OCI-M2 (cell line): ENCODE measurements at regions not wholly inside any gene's neighbourhood (a gene's known extent, or its start where the extent isn't known, plus 50 kb on each side); places are given as distances from the start of the nearest gene placed in this dataset.

Experiments used
- DNase-seq: peaks from one replicate; lab custom pipeline; 2025; ENCODE audit not compliant: unreplicated experiment; lab: John Stamatoyannopoulos, UW

- no peak for DNase-seq
These were observed 171.0 kb upstream of the NEBL start for GRCh38 chr10:21068026-21068656.

DNA sequence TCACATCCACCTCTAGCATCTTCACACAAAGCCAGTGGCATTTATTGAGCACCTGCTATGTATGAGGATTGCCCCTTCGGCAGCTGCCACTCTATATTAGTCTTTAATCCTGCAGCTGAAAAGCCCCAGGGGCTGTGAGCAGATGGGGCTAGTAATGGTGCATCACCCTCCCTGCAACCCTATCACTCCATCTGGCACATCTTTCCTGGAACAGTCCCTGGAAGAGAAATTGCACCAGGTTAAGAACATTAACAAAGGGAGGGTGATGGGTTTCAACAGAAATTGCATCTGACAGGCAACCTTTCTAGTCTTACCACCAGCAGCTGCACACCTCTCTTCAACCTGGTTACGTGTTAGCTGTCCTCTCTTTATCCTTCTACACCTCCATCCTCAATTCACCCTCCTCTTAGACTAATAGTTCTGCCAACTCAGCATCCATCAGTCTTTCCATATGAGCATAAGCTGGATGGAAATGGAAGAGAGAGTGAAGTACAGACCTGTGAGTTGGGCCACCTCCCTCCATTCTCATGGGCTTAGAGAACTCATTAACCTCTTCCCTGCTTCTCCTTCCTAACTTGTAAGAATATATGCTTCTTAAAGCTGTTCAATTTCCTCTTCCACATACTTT, 168.6 kb upstream of the NEBL start:
- DNase-seq, result no peak

- DNase-seq, result no peak
These were observed 164.9 kb upstream of the NEBL start for GRCh38 chr10:21061982-21062381.

DNA sequence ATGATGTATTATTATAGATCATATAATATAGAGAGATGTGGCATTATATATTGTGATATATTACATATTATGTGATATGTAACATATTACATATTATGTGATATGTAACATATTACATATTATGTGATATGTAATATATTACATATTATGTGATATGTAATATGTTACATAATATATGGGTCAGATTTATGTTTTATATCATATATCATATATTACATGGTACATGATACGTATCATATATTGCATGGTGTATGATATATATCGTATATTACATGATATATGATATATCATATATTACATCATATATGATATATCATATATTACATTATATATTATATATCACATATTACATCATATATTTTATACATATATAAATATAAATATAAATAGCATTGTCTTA, 164.1 kb upstream of the NEBL start:
- DNase-seq, result no peak

- DNase-seq, result no peak
These were observed 163.5 kb upstream of the NEBL start for GRCh38 chr10:21060626-21061025.

GRCh38 chr10:21057989-21058388, 160.9 kb upstream of the NEBL start:
- no peak for DNase-seq

DNA sequence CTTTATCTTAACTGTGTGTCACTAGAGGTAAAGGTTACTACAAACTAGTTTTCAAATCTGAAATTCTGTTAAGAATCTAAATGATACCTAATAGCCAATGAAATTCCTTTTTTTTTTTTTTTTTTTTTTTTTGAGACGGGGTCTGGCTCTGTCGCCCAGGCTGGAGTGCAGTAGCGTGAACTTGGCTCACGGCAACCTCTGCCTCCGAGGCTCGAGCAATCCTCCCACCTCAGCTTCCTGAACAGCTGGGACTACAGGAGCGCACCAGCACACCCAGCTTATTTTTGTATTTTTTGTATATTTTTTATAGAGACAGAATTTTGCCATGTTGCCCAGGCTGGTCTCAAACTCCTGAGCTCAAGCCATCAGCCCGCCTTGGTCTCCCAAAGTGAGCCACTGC, 160.3 kb upstream of the NEBL start:
- DNase-seq, result no peak

DNA sequence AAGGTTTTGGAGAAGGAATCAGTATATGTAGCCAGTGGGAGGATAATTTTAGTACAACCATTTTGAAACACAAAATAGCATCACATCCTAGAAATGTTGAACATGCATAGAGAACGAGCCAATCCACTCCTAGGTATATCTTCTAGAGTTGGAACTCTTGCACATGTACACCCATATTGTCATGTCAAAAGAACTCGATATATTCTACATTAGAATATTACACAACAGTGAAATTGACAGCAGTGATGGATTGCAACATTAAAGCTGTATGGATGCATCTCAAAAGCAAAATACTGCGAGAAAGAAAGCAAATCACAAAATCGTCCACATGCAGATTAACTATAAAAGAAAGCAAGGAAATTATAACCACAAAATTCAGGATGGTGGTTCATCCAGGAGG, 159.3 kb upstream of the NEBL start:
- no peak for DNase-seq

DNA sequence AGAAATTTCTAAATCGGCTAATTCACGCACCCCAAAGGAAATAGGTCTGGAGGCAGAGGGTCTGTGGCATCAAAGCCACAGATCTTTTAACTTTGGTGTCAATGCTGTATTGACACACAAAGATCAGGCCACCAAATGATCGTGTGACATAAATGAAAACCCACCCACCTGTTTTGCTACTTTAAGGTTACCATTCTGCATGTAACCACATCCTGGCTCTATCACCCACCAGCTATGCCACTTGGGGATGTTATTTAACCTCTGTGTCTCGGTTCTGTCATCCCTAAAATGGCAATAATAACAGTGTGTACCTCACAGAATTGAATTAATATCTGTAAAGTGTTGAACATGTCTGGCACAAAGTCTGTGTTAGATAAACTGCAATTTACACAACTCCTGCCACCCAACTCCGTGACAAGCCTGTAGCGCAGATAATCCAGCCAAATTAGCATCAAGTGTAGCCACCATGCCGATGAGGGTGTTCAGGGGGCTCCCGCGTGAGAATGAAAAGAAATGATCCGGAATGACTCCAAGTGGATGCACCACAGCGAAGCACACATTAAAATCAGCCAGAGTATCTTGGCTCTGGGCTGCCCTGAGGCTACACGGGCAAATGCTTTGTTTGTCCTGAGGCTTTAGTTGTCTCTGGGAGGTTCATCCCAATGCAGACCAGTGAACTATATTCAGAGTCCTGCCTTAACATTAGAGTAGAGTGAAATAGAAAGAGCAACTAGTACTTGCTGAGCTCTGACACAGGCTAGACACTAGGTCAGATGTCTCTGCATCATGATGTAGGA, 158.4 kb upstream of the NEBL start:
- no peak for DNase-seq

DNA sequence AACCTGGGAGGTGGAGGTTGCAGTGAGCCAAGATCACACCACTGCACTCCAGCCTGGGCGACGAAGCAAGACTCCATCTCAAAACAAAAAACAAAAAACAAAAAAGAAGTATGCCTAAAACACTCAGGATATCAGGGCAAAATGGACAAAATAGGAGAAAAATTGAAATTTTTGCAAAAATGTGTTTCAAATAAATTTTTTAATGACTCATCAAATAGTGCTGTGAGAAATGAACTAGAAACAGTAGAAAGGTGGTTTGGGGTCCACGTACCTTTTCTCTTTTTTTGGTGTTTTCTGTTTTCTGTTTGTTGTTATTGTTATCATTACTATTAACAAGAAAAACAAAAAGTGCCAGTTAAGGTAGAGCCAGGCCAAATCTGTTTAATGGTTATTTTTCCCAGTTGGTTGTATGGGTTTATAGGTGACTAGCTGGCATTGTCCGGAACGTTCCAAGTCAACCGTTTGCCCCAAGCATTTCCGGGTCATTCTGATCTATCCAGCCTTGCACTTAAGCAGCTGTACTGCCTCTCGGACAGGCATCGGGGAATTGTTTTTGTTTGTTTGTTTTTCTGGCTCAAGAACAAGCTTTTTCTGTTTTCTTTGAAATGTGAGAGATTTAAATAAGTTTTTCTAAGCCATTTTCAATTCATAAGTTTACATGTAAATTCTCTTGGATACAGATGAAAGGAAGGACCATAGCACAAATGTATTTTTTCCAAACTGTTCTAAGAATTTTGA, 157.0 kb upstream of the NEBL start:
- DNase-seq, result no peak

GRCh38 chr10:21052709-21053104, 155.6 kb upstream of the NEBL start:
- no peak for DNase-seq

GRCh38 chr10:21052072-21052708, 155.1 kb upstream of the NEBL start:
- no peak for DNase-seq

DNA sequence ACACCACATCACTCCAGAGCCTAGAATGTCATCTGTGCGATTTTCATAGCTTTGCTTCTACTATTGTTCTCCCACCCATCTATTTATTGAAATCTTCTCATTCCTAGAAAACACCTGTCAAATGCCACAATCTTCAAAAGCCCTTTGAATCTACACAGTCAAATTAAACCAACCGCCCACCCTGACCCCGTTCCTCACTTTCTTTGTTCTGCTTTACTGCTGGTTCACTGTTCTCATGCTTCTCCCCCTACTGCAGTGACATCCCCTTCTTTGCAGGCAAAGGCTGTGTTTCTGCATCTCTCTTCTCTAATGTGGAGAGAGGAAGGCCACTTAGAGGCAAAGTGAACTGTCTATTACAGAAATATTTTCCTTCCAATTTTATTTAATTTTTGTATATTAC, 152.4 kb upstream of the NEBL start:
- no peak for DNase-seq

DNA sequence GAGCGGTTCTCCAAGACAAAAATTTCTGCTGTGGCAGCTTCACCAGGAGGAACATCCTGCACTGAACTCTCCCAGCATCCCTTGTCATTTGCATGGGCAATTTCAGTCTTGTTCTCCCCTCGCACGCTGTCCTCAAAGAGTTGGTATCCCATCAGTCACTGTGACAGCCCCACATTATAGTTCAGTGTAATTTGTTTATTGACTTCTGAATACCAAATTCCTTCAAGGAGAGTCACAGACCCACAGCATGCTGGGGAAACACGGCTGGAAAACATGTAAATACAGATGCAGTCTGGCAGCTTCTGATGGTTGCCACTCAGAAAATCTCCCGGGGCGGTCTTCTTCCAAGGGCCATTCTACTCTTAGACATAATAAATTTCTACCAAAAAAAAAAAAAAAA, 151.0 kb upstream of the NEBL start:
- no peak for DNase-seq

GRCh38 chr10:21047511-21047910, 150.4 kb upstream of the NEBL start:
- no peak for DNase-seq

DNA sequence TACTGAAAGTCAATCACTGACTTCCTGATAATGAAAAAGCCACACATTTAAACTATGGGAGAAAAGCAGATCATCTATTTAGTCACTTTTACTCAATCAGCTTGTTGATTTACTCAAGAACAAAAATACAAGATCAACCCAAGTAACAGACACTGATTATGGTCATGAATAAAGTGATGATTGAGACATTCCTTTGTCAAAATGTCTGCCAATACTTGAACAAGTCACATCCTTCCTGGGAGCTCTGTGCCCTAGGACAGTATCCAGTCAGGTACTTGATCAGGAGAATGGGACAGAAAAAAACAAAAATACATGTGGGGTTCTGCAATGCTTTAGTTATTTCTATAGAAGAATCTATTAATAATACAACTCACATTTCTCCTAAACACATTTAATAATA, 150.0 kb upstream of the NEBL start:
- no peak for DNase-seq

DNA sequence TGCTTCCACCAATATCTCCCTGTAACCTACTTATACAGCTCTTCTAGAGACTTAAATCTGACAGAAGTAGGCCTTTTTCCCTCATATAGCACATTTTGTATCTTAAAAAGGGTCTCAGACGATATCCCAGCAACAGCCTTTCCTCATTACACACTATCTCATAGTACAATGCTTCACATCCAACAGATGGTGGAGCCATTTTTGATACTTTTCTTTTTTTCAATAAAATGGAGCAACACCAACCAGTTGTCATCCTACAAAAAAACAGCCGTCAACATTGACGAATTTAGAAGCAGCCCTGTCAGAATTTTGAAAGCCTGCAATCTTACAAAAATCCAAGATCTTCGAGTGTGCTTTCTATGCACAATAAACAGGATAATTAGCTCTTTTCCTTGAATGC, 145.9 kb upstream of the NEBL start:
- DNase-seq, result no peak

GRCh38 chr10:21042536-21042935, 145.4 kb upstream of the NEBL start:
- DNase-seq, result no peak

- no peak for DNase-seq
These were observed 144.8 kb upstream of the NEBL start for GRCh38 chr10:21041763-21042458.

GRCh38 chr10:21039721-21040120, 142.6 kb upstream of the NEBL start:
- no peak for DNase-seq

DNA sequence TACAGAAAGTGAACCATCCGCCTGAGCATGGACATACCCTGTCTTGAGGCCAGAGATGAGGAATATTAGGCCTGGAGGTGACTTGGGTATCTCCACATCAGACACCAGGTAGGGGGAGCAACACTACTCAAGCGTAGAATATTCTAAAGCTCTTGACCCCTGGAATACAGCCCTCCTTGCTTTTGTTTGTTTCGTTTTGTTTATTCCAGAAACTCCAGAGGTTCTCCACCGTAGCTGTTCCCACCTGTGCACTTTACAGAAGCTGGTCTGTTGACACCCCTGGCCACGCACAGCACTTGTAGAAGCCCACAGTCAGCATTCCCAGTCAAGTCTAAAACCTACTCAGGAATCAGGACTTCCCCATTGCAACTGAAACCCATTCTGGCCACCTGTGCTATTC, 139.6 kb upstream of the NEBL start:
- DNase-seq, result no peak
